Ascending aorta (tissue), 2 donors: ENCODE measurements at regions not wholly inside any gene's neighbourhood (a gene's known extent, or its start where the extent isn't known, plus 50 kb on each side); places are given as distances from the start of the nearest gene placed in this dataset.
"Not testable (repeated sequence)": the region's sequence is repeated elsewhere in the genome, so short reads cannot be mapped to it uniquely, and the experiment has no call there.

Source experiments
- DNase-seq, 2 donors: peaks; one replicate each; pipeline ENCODE4 v3.0.0-alpha.2; 2019; ENCODE audit warnings: low spot score in 2 of 2
- H3K27ac ChIP-seq, 2 donors: fragments of 200-600 bp; sonication (generic); one replicate each; pipeline ENCODE4 v1.5.1; 2016 to 2017; ENCODE audit warnings: mild to moderate bottlenecking in 1 of 2
- H3K27me3 ChIP-seq: fragments of 200-600 bp; sonication (generic); one replicate; pipeline ENCODE4 v1.5.1; 2017
- H3K36me3 ChIP-seq, 2 donors: fragments of 200-600 bp; sonication (generic); one replicate each; pipeline ENCODE4 v1.5.1; 2016
- H3K4me1 ChIP-seq, 2 donors: fragments of 200-600 bp; sonication (generic); one replicate each; pipeline ENCODE4 v1.5.1; 2016 to 2017; ENCODE audit warnings: mild to moderate bottlenecking in 1 of 2
- H3K4me3 ChIP-seq, 2 donors: fragments of 200-600 bp; sonication (generic); one replicate each; pipeline ENCODE4 v1.5.1; 2016 to 2017; ENCODE audit warnings: mild to moderate bottlenecking in 1 of 2
- H3K9me3 ChIP-seq, 2 donors: fragments of 200-600 bp; sonication (generic); one replicate each; pipeline ENCODE4 v1.5.1; 2016
- intact Hi-C: fragments of 100-400 bp; cut with DNase I; formaldehyde crosslinking; loops from one replicate; pipeline ENCODE4 v1.15.1; 2023
- TF ChIP-seq, protein P1 (sequence below), 3 experiments: fragments of 200-600 bp in 2 of 3; fragments of 450-650 bp in 1 of 3; sonication (generic) in 2 of 3; IDR thresholded peaks; one replicate each; pipeline ENCODE4 v1.5.1; 2016 to 2019; ENCODE audit warnings: antibody characterized with exemption in 3 of 3, mild to moderate bottlenecking in 1 of 3, moderate library complexity in 1 of 3

GRCh38 chr6:27748661-27749060 is 163.5 kb downstream of the OR2B2 start:
- Histone ChIP-seq H3K27ac (no peak overlapping the region), H3K9me3 (no peaks in the 10 kb centered on the region), H3K4me1 (peaks cover 0 to 2% of the 10 kb centered on the region in 2 donors), H3K27me3 (no peaks in the 10 kb centered on the region), H3K36me3 (no peaks in the 10 kb centered on the region), H3K4me3 (no peak overlapping the region)
- DNase-seq = no peak
- TF ChIP-seq, protein P1, sequence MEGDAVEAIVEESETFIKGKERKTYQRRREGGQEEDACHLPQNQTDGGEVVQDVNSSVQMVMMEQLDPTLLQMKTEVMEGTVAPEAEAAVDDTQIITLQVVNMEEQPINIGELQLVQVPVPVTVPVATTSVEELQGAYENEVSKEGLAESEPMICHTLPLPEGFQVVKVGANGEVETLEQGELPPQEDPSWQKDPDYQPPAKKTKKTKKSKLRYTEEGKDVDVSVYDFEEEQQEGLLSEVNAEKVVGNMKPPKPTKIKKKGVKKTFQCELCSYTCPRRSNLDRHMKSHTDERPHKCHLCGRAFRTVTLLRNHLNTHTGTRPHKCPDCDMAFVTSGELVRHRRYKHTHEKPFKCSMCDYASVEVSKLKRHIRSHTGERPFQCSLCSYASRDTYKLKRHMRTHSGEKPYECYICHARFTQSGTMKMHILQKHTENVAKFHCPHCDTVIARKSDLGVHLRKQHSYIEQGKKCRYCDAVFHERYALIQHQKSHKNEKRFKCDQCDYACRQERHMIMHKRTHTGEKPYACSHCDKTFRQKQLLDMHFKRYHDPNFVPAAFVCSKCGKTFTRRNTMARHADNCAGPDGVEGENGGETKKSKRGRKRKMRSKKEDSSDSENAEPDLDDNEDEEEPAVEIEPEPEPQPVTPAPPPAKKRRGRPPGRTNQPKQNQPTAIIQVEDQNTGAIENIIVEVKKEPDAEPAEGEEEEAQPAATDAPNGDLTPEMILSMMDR (IDR thresholded peaks at IDR 0.05) = no peak
- intact Hi-C loops = no loop called here

GRCh38 chr6:27747637-27748036 is 164.6 kb downstream of the OR2B2 start:
- intact Hi-C loops = no loop called here
- TF ChIP-seq, protein P1 (IDR thresholded peaks at IDR 0.05) = no peak
- Histone ChIP-seq H3K4me3 (no peak overlapping the region), H3K36me3 (no peaks in the 10 kb centered on the region), H3K4me1 (no peaks in the 10 kb centered on the region), H3K27me3 (no peaks in the 10 kb centered on the region), H3K9me3 (no peaks in the 10 kb centered on the region), H3K27ac (no peak overlapping the region)
- no peak for DNase-seq

GRCh38 chr6:27746860-27747259 is 165.3 kb downstream of the OR2B2 start:
- H3K9me3 ChIP-seq, H3K4me3 ChIP-seq, H3K36me3 ChIP-seq, intact Hi-C loops, DNase-seq, H3K4me1 ChIP-seq, H3K27me3 ChIP-seq, H3K27ac ChIP-seq: not testable (repeated sequence)

DNA sequence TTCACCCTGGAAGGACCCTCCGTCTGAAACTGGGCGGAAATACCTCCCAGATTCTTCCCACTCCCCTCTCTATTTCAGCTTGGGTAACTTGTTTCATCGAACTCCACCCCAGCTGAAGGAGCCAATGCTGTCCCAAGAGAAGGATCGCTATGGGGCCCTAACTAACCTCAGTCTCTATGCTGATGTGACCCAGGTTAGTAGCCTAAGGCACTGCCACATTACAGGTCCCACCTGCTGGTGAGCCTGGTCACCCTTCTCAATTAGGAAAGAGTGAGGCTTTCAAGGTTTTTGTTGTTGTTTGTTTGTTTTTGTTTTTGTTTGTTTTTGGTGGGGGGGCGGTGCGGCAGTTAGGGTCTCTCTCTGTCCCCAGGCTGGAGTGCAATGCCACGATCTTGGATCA is 168.4 kb downstream of the OR2B2 start:
- Histone ChIP-seq H3K4me3 (no peak overlapping the region), H3K27ac (no peak overlapping the region), H3K4me1 (no peaks in the 10 kb centered on the region), H3K27me3 (no peaks in the 10 kb centered on the region), H3K36me3 (no peaks in the 10 kb centered on the region), H3K9me3 (no peaks in the 10 kb centered on the region)
- TF ChIP-seq, protein P1 (IDR thresholded peaks at IDR 0.05) = no peak
- intact Hi-C loops = no loop called here
- DNase-seq = no peak

GRCh38 chr6:27742833-27743573 is 169.2 kb downstream of the OR2B2 start:
- no peaks in the 10 kb centered on the region for H3K27me3 ChIP-seq
- H3K36me3 ChIP-seq = no peaks in the 10 kb centered on the region
- no peak overlapping the region for H3K27ac ChIP-seq
- DNase-seq = no peak
- intact Hi-C loops = no loop called here
- H3K4me1 ChIP-seq = no peaks in the 10 kb centered on the region
- H3K4me3 ChIP-seq = no peak overlapping the region
- TF ChIP-seq, protein P1 (IDR thresholded peaks at IDR 0.05) = no peak
- H3K9me3 ChIP-seq = no peaks in the 10 kb centered on the region

- H3K27me3 ChIP-seq, intact Hi-C loops, H3K36me3 ChIP-seq, DNase-seq, H3K27ac ChIP-seq, H3K4me1 ChIP-seq, H3K9me3 ChIP-seq, H3K4me3 ChIP-seq: not testable (repeated sequence)
These were observed 172.3 kb downstream of the OR2B2 start for GRCh38 chr6:27739902-27740301.

- Histone ChIP-seq H3K27me3 (no peaks in the 10 kb centered on the region), H3K4me1 (no peaks in the 10 kb centered on the region), H3K27ac (no peak overlapping the region), H3K4me3 (no peak overlapping the region), H3K9me3 (no peaks in the 10 kb centered on the region), H3K36me3 (no peaks in the 10 kb centered on the region)
- intact Hi-C loops = no loop called here
- TF ChIP-seq, protein P1 (IDR thresholded peaks at IDR 0.05) = no peak
- no peak for DNase-seq
These were observed 175.5 kb downstream of the OR2B2 start for GRCh38 chr6:27736686-27737085.
